GM21367 (cell line): ENCODE measurements at regions not wholly inside any gene's neighbourhood (a gene's known extent, or its start where the extent isn't known, plus 50 kb on each side); places are given as distances from the start of the nearest gene placed in this dataset.

Experiments
- ATAC-seq: cut with Tn5 transposase; IDR thresholded peaks from one replicate; pipeline ENCODE4 v1.9.1; 2021; ENCODE audit not compliant: unreplicated experiment

DNA sequence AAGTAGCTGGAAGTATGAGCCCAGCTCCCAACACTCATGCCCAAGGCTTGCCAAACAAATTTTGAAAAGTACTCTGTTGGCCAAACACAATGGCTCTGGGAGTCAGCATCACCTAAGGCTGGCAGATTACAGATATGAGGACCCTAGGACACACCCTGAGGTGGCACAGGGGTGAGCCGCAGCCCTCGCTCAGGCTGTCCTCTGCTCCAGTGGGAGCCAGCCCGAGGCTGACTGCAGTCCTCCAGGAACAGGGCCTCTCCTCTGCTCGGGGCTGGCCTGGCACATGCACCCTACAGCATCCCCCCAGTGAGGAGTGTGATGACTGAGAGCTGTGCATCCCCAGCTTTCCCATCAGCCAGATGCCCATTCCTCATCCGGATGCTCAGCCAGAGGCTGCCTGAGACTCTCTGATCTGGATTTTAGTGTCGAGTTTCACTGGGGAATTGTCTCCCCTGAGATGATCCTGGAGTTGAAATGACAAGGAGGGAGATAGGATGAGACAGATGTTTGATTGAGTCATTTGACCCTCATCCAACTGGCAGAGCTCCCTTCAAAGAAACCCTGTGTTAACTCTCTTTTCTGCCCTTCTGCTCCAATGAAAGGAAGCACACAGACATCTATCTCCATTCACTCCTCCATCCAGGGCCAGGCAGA lies 269.3 kb upstream of the NCKAP5 start:
- ATAC-seq = no peak

DNA sequence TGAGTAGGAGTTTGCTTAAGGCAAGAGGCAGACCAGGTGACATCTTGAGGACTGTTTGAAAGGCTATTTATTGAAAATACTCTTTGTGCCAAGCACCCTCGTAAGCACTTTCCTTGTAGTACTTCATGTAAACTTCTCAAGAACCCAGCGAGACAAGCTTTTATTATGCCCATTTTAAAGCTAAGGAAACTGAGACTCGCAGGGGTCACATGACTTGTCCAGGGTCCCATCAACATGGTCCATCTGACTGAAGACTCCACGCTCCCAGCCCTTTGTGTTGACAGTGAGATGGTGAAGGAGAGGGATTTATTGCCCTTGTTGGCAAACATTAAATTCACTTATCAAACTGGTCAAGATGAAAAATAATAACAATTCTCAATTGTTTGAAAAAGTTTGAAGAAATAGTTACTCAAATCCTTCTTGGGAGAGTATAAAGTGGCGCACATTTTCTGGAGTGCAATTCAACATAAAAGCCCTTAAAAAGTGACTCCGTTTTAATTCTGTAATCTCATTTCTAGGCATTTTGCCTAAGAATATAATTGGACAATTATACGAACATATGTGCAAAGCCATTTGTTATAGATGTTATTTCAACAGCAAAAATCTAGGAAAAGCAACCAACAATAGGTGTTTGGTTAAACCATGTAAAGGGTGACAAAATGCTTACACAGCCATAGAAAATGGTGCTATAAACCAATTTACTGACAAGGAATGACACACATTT lies 270.5 kb upstream of the NCKAP5 start:
- ATAC-seq = no peak

DNA sequence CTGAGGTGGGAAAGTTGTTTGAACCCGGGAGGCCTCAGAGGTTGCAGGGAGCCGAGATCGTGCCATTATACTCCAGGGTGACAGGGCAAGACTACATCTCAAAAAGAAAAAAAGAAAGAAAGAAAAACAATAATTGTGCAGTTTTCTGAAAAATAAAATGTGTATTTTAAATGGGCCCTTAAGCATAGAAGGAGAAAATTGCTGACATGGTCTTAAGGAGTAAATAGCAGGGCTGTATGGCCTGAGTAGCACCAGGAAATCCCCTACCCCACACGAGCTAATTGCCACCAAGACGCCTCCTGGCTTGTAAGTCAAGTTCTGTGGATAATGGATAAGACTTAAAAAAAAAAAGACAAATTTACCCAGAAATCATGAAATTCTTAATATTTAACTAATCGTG lies 271.4 kb upstream of the NCKAP5 start:
- no peak for ATAC-seq

DNA sequence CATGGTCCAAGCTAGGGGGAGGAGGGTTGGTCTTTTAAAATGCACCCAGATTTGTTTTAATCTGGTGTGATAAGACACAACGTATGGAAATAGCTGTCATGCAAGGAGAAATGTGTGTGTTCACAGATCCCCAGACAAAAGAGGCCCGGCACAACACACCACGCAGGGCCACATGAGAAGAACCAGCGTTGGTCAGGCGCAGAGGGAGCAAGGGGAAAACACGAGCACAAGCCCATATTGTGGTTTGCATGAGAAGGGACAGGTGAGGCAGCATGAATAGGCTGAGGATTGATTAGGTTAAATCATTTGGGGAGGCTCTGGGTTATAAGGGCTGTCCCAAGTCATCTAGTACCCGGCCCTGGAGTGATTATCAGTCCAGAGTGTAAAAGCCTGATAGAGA lies 272.5 kb upstream of the NCKAP5 start:
- no peak for ATAC-seq

DNA sequence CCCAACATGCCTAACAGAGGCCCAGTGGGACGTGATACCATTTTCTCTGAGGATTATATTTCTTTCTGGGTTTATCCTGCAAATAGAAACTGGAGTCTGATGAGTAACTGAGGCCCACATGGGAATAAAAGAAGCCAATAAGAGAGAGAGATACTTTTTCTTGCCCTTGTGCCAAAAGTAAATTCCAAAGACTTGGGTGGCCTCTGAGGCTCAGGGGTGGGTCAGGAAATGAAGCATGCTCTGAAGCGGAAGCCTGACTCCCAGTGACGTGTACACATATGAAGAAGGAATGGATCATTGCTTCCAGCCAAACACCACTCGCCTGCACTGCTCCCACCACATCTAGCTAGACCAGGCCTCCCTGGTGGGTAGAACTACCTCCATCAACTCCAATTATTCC lies 273.6 kb upstream of the NCKAP5 start:
- no peak for ATAC-seq

DNA sequence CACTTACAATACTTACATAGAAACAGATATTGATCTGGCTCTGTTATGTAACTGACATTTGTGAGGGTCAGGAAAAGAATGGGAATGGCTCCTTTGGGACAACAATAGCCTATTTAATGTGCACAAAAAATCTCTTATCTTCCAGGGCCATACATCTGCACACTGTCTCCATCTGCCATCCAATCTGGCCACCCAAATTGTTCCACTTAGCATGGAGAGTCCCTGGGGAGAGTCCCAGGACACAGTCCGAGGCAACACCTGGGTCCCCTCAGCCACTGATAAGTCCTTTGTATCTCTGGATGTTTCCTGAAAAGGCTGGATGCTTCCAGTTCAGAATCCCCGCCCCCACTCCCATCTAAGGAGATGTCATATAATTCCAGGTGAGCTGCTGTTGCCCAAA lies 274.2 kb upstream of the NCKAP5 start:
- no peak for ATAC-seq

DNA sequence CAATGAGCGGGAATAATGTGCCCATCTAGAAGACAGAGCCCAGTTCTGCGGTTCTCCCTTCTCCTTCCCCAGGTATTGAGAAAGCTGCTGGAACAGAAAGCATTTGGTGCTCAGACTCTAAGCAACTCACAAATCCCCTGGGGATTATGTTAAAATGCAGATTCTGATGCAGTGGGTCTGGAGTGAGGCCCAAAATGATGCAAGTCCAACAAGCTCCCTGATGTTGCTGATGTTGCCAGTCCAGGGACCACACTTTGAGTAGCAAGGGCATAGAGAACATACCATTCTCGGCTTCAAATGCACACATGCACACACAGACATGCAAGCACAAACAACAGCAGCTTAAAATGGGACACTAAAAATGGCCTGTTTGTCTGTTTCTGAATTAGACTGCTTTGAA lies 274.8 kb upstream of the NCKAP5 start:
- no peak for ATAC-seq

DNA sequence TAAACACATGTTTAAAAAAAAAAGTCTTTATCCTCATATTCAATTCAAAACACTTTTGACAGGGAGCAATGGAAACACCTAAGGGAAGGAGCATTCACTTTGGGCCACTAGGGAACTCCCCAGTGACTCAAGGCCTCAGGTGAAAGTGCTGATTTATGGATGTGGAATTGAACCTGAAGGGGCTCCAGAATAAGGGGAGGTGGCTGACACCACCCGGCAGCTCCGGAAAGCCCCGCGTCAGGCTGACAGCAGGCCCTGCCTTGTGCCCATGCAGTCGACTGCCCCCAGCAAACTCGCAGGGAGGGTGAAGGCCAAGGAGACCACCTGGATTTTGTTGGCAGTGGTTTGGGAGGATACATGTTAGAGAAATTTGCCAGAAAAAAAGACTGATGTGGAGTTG lies 275.3 kb upstream of the NCKAP5 start:
- no peak for ATAC-seq

DNA sequence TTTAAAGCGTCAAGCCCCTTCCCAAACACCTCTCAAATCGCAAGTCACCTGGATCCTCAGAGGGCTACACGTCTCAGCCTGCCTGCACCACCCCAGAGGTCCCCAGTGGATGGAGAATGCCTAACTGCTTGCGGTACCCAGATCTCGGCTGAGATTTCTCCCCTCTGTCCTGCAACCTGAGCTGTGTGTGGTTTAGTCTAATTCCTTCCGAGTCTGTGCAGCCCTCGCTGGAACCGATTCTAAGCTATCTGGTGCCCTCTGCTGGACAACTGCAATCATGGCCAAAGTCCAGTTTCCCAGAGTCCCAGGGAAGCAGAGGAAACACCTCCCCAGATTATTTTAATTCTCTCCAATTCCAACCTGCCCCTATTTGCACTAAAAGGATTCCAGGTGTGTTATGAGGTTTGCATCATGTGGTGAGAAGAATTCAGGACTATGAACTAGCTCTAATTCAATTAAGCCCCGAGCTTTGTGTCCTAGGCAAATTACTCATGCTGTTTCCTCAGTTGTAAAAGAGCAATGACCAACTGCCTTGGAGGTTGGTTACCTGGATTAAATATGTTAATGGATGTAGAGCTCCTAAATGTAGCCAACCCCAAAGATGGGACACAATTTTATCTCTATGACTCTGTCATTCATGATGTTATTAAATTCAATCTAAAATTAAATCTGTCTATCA lies 276.1 kb upstream of the NCKAP5 start:
- peak; percentile 88 for ATAC-seq

DNA sequence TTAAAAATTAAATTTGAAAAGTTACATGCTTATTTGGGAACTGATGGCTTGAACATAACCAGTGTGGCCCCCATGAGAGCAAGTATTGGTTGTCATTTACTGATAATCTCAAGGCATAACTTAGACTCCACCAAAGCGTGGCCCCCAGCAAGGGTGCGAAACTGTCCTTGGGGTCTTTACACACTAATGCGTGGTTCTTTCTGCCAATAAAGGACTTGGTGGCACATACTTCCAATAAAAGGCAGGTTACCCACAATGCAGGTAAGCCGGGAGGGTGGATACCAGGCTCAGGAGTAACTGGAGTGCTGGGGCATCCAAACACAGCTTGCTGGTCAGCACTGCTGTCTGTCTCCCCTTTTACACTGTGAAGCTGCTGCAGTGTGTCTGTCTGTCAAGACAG lies 278.2 kb upstream of the NCKAP5 start:
- ATAC-seq = no peak

DNA sequence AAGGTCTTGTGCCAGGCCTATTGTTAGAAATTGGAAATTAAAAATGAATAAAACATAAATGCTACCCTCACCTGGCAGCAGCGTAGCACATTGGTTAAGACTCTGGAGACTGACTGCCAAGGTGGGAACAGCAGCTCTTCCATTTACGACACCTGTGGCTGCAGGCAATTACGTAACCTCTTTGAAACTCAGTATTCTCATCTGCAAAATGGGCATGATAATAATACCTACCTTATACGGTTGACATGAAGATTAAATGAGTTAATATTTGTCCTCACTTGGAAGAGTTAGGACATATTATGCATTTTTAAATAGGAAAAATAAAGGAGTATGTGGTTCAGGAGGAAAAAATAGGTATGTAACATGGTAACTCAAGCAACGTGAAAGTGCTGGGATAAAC lies 279.3 kb upstream of the NCKAP5 start:
- ATAC-seq = no peak

DNA sequence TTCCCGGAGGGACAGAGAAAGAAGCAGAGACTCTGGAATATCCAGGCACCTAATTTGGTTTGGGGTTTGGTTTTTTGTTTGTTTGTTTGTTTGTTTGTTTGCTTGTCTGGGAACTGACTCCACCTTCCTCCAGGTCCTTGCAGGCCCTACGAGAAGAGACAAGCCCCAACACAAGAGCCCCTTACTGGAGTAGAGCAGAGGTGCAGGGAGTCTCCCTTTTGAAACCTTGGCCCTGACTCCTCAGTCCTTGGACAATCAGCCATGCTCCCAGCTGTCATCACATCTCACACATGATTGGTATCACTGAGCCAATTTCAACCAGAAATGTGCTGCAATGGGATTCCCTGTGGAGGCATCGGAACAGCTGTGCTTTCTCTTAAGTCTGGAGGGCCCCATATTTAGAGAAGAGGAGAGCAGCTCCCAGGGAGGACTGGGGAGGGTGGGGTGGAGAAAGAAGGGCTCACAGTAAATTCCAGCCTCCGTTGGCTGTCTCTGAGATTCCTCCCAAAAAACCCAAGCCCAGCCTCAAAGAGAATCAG lies 279.9 kb upstream of the NCKAP5 start:
- ATAC-seq = no peak

DNA sequence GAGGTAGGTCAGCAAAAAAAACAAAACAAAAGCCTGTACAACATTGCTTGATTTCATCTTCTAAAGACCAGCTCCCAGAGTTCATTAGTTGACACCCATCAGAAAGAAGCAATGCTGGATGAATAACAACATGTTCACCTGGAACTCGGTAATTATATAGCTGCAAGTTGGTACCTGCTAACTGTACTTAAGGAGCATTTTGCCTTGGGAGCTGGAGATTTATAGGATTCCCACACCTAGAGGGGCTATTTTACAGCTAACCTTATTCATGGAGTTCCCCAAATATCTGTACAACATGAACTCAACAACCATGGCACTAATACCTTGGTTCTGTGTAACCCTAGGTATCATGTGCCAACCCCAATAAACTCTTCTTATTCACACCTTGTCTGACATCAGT lies 281.1 kb upstream of the NCKAP5 start:
- ATAC-seq = no peak

DNA sequence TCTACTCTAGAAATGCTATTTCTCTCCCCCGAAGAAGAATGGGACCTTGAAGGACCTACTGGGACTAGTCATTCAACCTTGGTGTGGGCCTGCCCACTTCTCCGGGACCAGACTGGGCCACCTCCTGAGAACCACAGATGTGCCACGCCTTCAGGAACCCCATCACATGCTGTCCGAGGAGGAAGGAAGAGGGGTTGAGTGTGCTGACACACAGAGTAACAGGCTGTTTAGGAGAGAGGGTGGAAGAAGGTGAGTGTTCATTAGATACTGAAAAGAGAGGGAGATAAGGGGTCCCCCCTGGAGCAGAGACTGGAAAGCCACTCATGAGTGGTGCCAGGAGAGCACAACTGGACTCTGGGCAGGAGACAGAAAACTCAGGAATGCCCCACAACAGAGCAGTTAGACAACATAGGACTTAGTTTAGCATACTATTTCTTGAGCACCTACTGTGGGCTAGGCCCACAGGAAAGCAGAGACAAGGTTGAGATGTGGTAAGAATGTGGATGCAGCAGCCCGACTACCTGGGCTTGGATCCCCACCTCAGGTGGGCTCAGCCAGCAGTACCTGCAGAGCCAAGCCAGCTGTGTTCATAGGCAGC lies 286.4 kb upstream of the NCKAP5 start:
- no peak for ATAC-seq

DNA sequence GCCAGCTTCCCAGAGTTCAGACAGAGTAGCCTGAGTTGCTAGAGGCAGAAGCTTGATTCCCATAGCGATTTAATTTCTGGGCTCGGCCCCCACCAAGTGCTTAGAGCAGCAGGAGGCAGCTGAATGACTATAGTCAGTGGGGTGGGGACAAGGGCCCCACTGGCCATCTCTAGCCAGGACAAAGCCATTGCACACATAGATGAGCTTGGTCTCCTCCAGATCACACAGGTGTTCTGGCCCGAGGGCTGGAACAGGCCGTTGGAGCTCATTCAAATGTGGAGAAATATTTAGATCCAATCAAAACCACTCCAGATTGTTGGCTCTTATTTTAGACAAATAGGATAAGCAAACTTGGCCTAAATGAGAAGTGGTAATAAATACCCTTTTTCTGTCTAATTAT lies 287.3 kb upstream of the NCKAP5 start:
- no peak for ATAC-seq

DNA sequence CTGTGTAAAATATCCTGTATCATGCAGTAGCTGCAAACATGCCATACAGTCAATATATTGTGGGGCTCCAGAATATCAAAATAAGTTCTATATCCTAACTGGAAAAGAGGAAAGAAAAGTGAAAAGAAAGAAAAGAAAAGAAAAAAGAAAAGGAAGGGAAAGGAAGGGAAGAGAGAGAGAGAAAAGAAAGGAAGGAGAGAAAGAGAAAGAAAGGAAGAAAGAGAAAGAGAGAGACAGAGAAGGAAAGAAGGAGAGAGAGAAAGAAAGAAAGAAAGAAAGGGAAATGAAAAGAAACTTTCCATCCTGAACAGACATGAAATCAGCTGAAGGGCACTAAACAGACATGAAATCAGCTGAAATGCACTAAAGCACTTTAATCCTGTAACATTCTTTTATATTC lies 288.4 kb upstream of the NCKAP5 start:
- ATAC-seq = no peak

DNA sequence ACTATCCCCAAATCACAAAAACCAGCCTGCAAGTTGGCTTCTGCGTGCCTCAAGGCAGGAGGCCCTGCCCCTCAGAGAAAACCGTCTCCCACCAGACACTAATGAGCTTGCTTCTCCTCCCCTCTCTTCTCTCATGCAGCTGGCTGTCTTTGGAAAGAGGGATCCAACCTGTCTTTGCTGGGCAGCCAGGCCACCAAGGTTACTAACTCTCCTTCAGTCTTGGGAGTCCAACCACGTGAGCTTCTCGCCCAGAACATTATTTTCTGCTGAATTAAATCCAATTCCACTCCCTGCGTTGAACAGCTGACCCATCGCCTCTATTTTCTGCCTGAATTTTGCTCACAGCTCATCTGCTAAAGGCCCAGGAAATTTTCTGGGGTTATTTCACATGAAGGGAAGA lies 291.3 kb upstream of the NCKAP5 start:
- no peak for ATAC-seq

DNA sequence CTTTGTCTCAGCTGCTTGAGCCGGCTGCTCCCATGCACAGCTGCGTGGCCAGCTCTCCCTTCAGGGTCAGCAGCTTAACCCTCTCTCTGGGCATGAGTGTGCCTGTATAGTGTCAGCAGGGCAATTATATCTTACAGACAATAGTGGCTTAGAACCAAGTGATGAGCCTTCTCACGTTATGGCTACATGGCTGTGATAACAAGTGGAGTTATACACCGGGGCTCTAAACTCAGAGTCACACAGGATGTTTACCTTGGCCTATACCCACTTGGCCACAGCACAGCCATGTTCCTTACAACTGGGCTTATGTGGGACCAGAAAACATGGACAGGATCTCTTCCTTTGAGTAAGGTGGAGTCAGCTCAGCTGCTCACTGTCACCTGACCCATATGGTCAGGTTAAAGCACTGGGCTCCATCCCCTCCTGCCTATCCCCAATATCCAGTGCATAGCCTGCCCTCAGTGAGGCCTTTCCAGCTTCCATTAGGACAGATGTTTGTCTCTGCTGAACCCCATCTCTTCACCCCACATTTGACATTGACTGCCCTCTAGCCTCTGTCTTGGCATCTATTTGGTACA lies 294.2 kb upstream of the NCKAP5 start:
- ATAC-seq = no peak

DNA sequence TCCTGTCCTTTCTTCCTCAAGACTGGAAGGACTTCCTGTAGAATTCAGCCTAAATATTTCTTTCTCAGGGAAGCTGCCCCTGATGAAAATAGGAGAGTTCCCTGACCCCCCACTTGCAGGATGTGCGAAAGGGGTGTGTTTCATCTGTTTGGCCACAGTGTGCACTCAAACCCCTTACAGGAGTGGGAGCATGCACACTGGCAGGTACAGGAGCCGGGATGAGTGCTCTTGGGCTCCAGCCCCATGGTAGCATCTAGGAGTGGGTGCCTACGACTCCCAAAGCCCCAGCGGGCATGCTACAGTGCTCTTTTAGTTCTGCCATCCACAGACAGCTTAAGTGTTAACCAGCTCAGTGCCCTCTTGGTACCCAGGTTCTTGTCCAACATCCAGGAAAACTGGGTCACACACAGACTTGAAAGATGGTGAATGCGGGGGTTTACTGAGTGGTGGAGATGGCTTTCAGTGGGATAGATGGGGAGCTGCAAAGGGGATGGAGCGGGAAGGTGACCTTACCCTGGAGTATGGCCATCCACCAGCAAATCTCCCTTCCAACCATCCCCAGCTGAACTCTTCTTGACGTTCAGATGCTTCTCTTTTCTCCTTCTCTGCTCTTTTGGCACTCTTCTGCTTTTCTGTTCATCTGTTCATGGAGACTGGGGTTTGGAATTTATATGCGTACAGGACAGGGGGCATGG lies 295.0 kb upstream of the NCKAP5 start:
- no peak for ATAC-seq

DNA sequence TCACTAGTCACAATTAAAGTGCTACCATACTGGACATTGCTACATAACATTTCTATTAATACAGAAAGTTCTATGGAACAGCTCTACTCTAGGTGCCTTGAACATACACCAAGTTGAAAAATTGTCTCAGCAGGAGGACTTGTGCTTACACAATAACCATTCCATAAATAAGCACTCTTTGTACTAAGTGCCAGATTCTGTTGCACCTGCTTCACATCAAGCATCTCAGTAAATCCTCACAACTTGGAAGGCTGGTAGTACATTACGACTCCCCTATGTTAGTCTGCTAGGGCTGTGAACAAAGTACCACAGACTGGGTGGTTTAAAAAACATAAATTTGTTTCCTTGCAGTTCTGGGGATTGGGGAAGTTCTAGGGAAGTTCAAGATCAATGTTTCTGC lies 296.9 kb upstream of the NCKAP5 start:
- no peak for ATAC-seq

DNA sequence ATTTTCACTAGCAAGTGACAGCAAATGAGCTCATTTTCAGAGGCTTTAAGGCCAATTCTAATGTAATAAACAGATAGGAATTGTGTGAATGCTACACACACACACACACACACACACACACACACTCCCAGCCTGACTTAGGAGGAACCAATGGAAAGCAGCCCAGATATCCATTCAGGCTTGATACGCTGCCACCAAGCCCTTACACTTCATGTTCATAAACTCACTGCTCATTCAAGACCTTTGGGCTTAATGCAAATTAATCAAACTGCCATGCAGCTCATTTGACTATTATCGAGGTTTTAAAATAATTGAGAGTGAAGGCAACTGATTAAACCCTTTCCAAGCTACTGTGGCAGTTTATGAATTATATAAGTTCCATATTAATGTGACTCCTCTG lies 298.9 kb upstream of the NCKAP5 start:
- no peak for ATAC-seq
